ENCODE measurements at regions not wholly inside any gene's neighbourhood (a gene's known extent, or its start where the extent isn't known, plus 50 kb on each side); places are given as distances from the start of the nearest gene placed in this dataset.

DNA sequence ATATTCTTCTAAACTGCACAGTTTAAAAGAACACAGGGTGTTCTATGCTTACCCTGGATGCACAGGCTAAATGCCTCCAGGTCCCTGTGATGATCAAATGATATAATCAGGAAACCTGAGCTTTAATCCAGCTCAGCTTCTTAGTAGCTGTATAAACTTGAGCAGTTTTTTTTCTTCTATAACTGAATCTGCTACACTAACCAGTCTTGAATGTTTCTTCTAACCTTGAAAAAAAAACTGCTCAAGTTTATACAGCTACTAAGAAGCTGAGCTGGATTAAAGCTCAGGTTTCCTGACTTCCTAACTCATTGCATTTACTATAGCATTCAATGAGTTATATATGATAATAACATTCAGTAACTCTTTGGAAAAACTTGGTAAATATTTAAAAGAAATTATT lies 358.2 kb downstream of the CD109 start:
- no peak for DNase-seq (ENCODE audit: extremely low spot score)
- TF ChIP-seq, protein P1, sequence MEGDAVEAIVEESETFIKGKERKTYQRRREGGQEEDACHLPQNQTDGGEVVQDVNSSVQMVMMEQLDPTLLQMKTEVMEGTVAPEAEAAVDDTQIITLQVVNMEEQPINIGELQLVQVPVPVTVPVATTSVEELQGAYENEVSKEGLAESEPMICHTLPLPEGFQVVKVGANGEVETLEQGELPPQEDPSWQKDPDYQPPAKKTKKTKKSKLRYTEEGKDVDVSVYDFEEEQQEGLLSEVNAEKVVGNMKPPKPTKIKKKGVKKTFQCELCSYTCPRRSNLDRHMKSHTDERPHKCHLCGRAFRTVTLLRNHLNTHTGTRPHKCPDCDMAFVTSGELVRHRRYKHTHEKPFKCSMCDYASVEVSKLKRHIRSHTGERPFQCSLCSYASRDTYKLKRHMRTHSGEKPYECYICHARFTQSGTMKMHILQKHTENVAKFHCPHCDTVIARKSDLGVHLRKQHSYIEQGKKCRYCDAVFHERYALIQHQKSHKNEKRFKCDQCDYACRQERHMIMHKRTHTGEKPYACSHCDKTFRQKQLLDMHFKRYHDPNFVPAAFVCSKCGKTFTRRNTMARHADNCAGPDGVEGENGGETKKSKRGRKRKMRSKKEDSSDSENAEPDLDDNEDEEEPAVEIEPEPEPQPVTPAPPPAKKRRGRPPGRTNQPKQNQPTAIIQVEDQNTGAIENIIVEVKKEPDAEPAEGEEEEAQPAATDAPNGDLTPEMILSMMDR (IDR thresholded peaks at IDR 0.05; ENCODE audit: control extremely low read depth, extremely low read depth, low read depth, missing control alignments) = no peak
- ChIA-PET CTCF (interaction anchor here (1.2 to 1.7 kb wide), 2 partner anchors 9 to 1155 kb away, joined by 3 to 10 read pairs; no protein-coding TSS in a partner anchor), POLR2A (no interaction called here)

DNA sequence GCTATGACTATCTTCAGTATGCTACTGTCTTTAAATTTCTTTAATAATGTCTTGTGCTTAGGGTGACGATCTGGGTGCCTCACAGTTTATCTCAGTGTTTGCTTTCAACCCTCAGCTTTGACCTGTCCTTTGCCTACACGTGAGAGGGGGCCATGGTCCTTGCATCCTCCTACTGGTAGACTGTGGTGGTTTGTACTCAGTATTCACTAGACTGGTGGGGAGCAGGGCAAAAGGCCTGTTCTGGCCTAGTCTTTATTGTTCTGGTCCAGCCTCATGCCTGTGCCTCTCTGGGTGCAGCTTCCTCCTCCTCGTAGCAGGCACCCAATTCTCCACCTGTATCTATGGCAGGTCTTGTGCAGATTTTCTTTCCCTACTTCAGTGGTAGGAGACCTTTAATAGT lies 354.9 kb downstream of the CD109 start:
- TF ChIP-seq, protein P1 (IDR thresholded peaks at IDR 0.05; ENCODE audit: control extremely low read depth, extremely low read depth, low read depth, missing control alignments) = no peak
- ChIA-PET CTCF (no interaction called here), POLR2A (no interaction called here)
- DNase-seq (ENCODE audit: extremely low spot score) = no peak

DNA sequence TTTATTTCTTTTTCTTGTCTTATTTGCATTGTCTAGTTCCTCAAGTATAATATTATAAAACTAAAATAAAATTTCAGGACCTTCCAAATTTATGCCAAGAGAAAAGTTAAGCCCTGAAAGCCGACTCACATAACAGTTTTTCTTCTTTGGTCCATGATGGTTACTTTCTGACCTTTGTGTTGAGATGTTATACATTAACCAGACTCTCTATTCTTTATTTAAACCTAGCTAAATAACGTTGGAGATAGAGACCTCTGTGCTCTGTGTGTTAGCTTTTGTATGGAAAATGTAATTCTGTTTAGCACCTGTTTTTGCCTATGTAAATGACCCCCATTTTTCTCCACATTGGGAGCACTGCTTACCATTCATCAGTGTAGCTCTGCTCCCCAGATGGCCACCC lies 352.4 kb downstream of the CD109 start:
- POLR2A ChIA-PET = no interaction called here
- TF ChIP-seq, protein P1 (IDR thresholded peaks at IDR 0.05; ENCODE audit: control extremely low read depth, extremely low read depth, low read depth, missing control alignments) = no peak
- CTCF ChIA-PET = interaction anchor here (1.1 to 1.9 kb wide), 2 partner anchors 11 to 43 kb away, joined by 4 read pairs; no protein-coding TSS in a partner anchor
- no peak for DNase-seq (ENCODE audit: extremely low spot score)

DNA sequence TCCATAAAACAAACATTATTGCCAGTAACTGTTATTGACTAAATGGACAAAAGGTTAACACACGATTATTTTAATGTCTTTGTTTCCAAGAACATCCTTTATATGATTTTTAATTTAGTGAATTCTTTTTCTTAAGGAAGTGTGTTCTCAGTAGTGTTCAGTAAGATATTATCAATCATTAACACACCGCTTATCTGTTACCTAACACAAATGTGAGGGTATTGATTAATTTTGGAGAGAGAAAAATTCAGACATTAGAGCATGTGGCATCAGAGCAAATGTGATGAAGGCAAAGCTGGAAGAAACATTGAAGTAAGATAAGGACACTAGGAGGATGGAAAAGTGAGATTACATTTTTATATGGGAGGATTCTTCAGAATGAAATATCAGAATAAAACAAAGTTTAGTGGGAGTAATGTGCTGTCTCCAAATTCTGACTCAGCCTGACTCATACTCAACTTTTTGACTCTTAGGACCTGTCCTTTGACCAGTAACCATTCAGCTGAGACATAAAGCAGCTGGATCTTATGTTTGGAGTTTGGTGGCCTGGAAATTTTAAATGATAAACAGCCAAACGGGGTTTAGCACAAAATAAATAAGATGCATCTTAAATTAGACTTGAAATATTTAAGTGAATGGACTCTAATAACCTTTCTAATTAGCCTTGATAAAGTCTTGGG lies 348.6 kb downstream of the CD109 start:
- TF ChIP-seq, protein P1 (IDR thresholded peaks at IDR 0.05; ENCODE audit: control extremely low read depth, extremely low read depth, low read depth, missing control alignments) = no peak
- ChIA-PET CTCF (interaction anchor here (2.9 kb wide), 1 partner anchor 10 kb away, joined by 10 read pairs; no protein-coding TSS in a partner anchor), POLR2A (no interaction called here)
- no peak for DNase-seq (ENCODE audit: extremely low spot score)

DNA sequence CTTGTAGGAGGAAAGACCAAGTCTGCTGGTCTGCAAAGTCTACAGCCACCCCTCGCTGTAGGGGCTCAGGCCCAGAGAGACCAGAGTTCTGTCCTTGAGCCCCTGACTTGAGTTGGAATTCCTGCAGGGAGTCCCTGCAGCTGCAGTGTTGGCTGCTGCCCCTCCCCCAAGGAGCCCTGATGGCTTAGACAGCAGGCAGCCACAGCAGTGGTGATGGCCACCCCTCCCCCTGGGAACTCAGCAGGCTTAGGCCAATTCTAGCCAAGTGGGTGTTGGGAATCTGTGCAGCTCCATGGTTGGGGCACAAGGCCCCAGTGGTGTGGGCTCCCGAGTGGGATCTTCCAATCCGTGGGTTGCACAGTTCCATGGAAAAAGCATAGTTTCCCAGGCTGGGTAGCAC lies 345.4 kb downstream of the CD109 start:
- ChIA-PET CTCF (no interaction called here), POLR2A (no interaction called here)
- TF ChIP-seq, protein P1 (IDR thresholded peaks at IDR 0.05; ENCODE audit: control extremely low read depth, extremely low read depth, low read depth, missing control alignments) = no peak
- no peak for DNase-seq (ENCODE audit: extremely low spot score)

DNA sequence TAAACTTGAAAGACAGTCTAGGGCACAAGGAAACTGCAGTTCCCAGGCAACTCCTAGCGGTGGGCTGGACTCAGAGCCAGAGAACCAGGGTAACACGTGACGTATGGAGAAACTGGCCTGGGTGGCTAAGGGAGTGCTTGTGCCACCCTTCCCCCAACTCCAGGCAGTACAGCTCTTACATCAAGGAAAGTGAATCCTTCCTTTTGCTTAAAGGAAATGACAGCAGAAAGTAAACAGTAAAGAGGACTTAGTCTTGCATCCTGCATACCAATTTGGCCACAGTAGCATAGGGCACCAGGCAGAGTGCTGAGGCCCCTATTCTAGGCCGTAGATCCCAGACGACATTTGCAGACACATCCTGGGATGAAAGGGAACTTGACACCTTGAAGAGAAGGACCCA lies 322.8 kb downstream of the CD109 start:
- ChIA-PET POLR2A (no interaction called here), CTCF (no interaction called here)
- TF ChIP-seq, protein P1 (IDR thresholded peaks at IDR 0.05; ENCODE audit: control extremely low read depth, extremely low read depth, low read depth, missing control alignments) = no peak
- DNase-seq (ENCODE audit: extremely low spot score) = no peak

Data from GM10248 (cell line).